ENCODE measurements at regions not wholly inside any gene's neighbourhood (a gene's known extent, or its start where the extent isn't known, plus 50 kb on each side); places are given as distances from the start of the nearest gene placed in this dataset.

DNA sequence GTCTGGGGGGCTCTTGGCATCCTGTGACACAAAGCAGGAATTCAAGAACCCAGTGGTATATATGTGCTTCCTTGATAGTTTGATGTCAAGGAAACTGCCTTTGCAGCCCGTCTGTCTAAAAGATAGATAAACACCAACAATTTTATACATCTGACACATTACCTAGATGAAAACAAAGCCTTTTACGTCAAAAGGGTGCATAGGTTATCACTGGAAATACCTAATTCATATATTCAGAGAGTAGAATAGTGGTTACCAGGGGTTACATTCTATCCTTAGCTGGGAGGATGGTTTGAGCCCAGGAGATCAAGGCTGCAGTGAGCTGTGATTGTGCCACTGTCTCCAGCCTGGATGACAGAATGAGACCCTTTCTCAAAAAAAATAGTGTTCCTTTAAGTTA, 356.9 kb upstream of the RASGRP1 start:
- no peak overlapping the region for H3K4me3 ChIP-seq (ENCODE audit: low read depth, low read length)
- TF ChIP-seq, protein P1, sequence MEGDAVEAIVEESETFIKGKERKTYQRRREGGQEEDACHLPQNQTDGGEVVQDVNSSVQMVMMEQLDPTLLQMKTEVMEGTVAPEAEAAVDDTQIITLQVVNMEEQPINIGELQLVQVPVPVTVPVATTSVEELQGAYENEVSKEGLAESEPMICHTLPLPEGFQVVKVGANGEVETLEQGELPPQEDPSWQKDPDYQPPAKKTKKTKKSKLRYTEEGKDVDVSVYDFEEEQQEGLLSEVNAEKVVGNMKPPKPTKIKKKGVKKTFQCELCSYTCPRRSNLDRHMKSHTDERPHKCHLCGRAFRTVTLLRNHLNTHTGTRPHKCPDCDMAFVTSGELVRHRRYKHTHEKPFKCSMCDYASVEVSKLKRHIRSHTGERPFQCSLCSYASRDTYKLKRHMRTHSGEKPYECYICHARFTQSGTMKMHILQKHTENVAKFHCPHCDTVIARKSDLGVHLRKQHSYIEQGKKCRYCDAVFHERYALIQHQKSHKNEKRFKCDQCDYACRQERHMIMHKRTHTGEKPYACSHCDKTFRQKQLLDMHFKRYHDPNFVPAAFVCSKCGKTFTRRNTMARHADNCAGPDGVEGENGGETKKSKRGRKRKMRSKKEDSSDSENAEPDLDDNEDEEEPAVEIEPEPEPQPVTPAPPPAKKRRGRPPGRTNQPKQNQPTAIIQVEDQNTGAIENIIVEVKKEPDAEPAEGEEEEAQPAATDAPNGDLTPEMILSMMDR (IDR thresholded peaks at IDR 0.05; ENCODE audit: borderline replicate concordance, insufficient read depth, low read depth, low read length), result no peak

DNA sequence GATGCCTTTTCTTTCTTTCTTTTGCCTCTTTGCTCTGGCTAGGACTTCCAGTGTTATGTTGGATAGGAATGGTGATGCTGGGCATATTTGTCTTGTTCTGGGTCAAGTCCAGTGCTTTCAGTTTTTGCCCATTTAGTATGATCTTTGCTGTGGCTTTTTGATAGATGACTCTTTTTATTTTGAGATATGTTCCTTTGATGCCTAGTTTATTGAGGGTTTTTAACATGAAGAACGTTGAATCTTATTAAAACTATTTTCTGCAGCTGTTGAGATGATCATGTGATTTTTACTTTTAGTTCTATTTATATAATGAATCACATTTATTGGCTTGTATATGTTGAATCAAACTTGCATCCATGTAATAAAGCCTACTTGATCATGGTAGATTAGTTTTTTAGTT, 363.8 kb upstream of the RASGRP1 start:
- TF ChIP-seq, protein P1 (IDR thresholded peaks at IDR 0.05; ENCODE audit: borderline replicate concordance, insufficient read depth, low read depth, low read length), result no peak
- no peak overlapping the region for H3K4me3 ChIP-seq (ENCODE audit: low read depth, low read length)

DNA sequence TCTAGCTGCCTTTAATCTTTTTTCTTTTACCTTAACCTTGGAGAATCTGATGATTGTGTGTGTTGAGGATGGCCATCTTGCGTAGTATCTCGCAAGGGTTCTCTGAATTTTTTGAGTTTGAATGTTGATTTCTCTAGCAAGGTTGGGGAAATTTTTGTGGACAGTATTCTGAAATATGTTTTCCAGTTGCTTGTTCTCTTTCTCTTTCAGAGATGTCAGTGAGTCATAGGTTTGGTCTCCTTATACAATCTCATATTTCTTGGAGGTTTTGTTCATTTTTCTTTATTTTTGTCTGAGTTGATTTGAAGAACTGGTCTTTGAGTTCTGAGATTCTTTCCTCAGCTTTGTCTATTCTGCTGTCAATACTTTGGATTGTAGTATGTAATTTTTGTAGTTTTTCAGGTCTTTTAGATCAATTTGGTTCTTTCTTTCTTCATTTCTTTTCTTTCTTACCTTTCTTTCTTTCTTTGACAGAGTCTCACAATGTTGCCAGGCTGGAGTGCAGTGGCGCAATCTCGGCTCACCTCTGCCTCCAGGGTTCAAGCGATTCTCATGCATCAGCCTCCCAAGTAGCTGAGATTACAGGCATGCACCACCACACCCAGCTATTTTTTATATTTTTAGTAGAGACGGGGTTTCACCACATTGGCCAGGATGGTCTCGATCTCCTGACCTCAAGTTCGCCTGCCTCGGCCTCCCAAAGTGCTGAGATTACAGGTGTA, 366.4 kb upstream of the RASGRP1 start:
- H3K4me3 ChIP-seq (ENCODE audit: low read depth, low read length), result no peak overlapping the region
- TF ChIP-seq, protein P1 (IDR thresholded peaks at IDR 0.05; ENCODE audit: borderline replicate concordance, insufficient read depth, low read depth, low read length), result no peak

DNA sequence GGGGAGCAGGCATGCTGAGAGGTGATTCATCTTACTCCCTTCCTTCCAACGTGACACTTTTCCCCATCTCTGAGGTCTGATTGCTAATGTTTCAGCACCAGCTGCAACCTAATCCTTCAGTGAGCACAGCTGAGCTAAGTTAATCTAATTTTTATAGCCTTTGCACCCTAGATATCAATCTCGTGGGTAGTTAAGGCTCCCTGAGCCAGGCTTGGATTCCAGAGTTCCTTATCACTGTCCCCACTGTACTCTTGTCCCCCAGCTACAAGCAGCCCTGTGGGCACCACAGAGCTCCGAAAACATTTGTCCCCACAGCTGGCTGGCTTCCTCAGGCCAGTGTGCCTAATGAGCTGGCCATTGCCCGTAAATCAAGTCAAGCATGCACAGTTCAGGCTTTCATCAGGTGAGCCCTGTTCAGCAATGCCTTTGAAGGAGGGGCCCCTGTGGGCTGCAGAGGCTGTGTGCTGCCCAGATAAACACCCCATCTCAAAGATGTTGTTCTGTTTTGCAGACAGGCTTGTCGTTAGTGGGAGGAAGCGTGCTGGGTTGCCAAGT, 376.9 kb upstream of the RASGRP1 start:
- H3K4me3 ChIP-seq (ENCODE audit: low read depth, low read length), result no peak overlapping the region
- TF ChIP-seq, protein P1 (IDR thresholded peaks at IDR 0.05; ENCODE audit: borderline replicate concordance, insufficient read depth, low read depth, low read length), result no peak

DNA sequence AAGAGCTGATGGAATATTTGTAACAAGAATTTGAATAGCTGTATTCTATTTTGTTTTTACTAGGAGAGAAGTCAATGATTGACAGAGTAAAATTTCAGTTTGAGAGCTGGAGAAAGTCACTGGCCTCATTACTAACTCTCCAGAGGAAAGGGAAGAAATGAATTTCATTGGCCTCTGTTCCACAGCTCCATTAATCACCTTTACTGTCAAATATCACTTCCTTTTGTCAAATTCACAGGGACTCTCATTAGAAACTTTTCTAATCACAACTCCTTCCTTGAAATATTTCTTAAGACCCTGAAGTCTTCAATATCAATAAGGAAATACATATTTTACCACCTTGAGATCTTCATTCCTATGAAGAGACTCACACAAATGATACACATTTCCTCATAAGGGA, 379.9 kb upstream of the RASGRP1 start:
- H3K4me3 ChIP-seq (ENCODE audit: low read depth, low read length), result no peak overlapping the region
- TF ChIP-seq, protein P1 (IDR thresholded peaks at IDR 0.05; ENCODE audit: borderline replicate concordance, insufficient read depth, low read depth, low read length), result no peak

DNA sequence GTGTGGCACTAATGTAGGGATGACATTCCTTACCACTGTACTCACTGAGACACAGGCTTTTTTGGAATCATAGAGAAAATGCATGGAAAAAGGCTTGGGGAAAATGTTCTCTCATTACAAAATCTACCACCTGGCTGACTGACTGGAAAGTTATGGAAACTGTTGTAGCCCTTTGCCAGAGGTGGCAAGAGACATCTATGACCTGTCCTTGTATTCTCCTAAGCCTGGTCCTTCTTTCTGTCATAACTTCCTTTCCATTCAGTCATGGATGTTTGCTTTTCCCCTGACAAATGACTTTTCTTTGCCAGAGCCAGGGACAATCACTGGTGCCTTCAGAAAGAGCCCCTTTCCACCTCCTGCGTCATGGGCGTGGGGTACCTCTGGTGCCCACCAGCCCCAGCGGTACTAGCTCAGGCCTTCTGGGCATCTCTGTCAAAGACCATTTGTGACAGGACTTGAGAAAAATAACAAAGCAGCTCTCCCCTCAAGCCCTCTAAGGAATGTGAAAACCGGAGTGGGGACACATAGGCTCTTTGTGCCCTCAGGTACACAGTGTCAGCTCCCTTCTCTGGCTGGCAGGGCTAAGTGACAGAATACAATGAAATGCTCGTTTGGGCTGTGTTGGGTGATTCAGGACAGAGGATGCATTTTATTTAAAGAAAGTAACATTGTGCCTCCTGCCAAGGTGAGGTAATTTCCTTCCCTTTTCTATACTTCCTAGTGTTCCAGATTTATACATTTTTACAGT, 381.1 kb upstream of the RASGRP1 start:
- TF ChIP-seq, protein P1 (IDR thresholded peaks at IDR 0.05; ENCODE audit: borderline replicate concordance, insufficient read depth, low read depth, low read length), result no peak

More for the DNA sequence above, 381.1 kb upstream of the RASGRP1 start:
- no peak overlapping the region for H3K4me3 ChIP-seq (ENCODE audit: low read depth, low read length)

All from GM12875 (cell line).